ENCODE measurements at regions not wholly inside any gene's neighbourhood (a gene's known extent, or its start where the extent isn't known, plus 50 kb on each side); places are given as distances from the start of the nearest gene placed in this dataset.

DNA sequence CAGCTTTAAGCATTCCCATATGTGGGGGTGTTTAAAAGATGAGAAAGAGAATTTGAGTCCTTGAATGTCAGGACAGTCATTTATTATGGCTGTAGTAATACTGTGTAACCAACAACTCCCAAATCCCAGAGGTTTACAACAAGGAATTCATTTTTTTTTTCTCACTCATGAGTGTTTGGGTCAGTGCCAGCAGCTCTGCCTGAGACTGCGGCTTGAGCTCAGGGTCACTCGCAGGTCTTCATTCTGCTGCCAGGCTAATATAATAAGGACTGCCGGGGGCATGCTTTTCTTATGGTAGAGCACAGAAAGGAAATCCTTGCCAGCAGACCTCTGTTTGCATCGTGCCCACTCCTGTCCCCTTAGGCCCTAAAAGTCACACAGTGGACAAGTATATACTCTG lies 277.9 kb upstream of the LMCD1 start:
- Histone ChIP-seq H3K4me3 (no peak overlapping the region), H3K36me3 (no peaks in the 10 kb centered on the region), H3K27ac (no peak overlapping the region), H3K27me3 (no peaks in the 10 kb centered on the region), H3K4me1 (no peaks in the 10 kb centered on the region), H3K9me3 (no peaks in the 10 kb centered on the region)
- TF ChIP-seq CTCF (IDR thresholded peaks at IDR 0.05) = no peak
- no peak for TF ChIP-seq POLR2A (IDR thresholded peaks at IDR 0.05)
- TF ChIP-seq POLR2AphosphoS5 (IDR thresholded peaks at IDR 0.05) = no peak
- intact Hi-C loops (cut with DNase I; ENCODE audit: low total_unique reads) = no loop called here
- DNase-seq (ENCODE audit: low spot score in 2 of 2) = no peak

GRCh38 chr3:8224941-8225340 lies 276.7 kb upstream of the LMCD1 start:
- Histone ChIP-seq H3K4me3 (no peak overlapping the region), H3K4me1 (no peaks in the 10 kb centered on the region), H3K27ac (no peak overlapping the region), H3K9me3 (no peaks in the 10 kb centered on the region), H3K27me3 (no peaks in the 10 kb centered on the region), H3K36me3 (no peaks in the 10 kb centered on the region)
- TF ChIP-seq POLR2A (IDR thresholded peaks at IDR 0.05) (no peak), POLR2AphosphoS5 (IDR thresholded peaks at IDR 0.05) (no peak), CTCF (IDR thresholded peaks at IDR 0.05) (no peak)
- intact Hi-C loops (cut with DNase I; ENCODE audit: low total_unique reads) = no loop called here
- DNase-seq (ENCODE audit: low spot score in 2 of 2) = no peak

- no peak for TF ChIP-seq CTCF (IDR thresholded peaks at IDR 0.05)
- no peak for TF ChIP-seq POLR2A (IDR thresholded peaks at IDR 0.05)
- TF ChIP-seq POLR2AphosphoS5 (IDR thresholded peaks at IDR 0.05) = no peak
- H3K4me3 ChIP-seq = no peak overlapping the region
- H3K27me3 ChIP-seq = no peaks in the 10 kb centered on the region
- H3K9me3 ChIP-seq = no peaks in the 10 kb centered on the region
- DNase-seq (ENCODE audit: low spot score in 2 of 2) = no peak
- no peak overlapping the region for H3K27ac ChIP-seq
- no peaks in the 10 kb centered on the region for H3K4me1 ChIP-seq
- H3K36me3 ChIP-seq = no peaks in the 10 kb centered on the region
- intact Hi-C loops (cut with DNase I; ENCODE audit: low total_unique reads) = no loop called here
Observed at GRCh38 chr3:8233938-8234337, 267.7 kb upstream of the LMCD1 start.

- TF ChIP-seq CTCF (IDR thresholded peaks at IDR 0.05) (no peak), POLR2AphosphoS5 (IDR thresholded peaks at IDR 0.05) (no peak), POLR2A (IDR thresholded peaks at IDR 0.05) (no peak)
Observed at GRCh38 chr3:8236264-8236663, 265.4 kb upstream of the LMCD1 start.

DNA sequence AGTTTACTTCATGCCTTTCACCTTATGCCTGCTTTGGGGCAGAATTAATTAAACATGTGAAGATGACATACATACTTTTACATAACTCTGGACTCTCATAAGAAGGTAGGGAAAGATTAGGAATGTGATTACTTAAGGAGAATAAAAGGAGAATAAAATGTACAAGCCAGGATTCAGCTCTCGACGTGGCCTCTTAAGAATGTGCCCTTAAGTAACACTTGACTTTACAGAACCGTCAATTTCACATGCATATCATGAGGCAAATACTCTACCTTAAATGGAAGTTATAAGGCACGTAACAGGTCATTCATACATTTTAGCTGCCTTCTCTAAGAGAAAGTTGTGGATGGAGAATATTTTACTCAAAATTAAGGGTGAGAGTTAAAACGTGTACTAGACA lies 263.7 kb upstream of the LMCD1 start:
- Histone ChIP-seq H3K9me3 (peaks cover 0 to 12% of the 10 kb centered on the region in 2 donors), H3K4me3 (no peak overlapping the region), H3K27ac (peak overlapping the region in 1 of 2 donors; percentile 15), H3K27me3 (no peaks in the 10 kb centered on the region), H3K4me1 (no peaks in the 10 kb centered on the region), H3K36me3 (no peaks in the 10 kb centered on the region)
- TF ChIP-seq CTCF (IDR thresholded peaks at IDR 0.05) (no peak), POLR2A (IDR thresholded peaks at IDR 0.05) (no peak), POLR2AphosphoS5 (IDR thresholded peaks at IDR 0.05) (no peak)
- no peak for DNase-seq (ENCODE audit: low spot score in 2 of 2)
- intact Hi-C loops (cut with DNase I; ENCODE audit: low total_unique reads) = no loop called here

More at GRCh38 chr3:8236264-8236663, 265.4 kb upstream of the LMCD1 start:
- Histone ChIP-seq H3K27me3 (no peaks in the 10 kb centered on the region), H3K4me1 (no peaks in the 10 kb centered on the region), H3K36me3 (no peaks in the 10 kb centered on the region), H3K9me3 (no peaks in the 10 kb centered on the region), H3K27ac (no peak overlapping the region), H3K4me3 (no peak overlapping the region)
- no peak for DNase-seq (ENCODE audit: low spot score in 2 of 2)
- intact Hi-C loops (cut with DNase I; ENCODE audit: low total_unique reads) = no loop called here
